Hepatocyte (in vitro differentiated cells): ENCODE measurements at regions not wholly inside any gene's neighbourhood (a gene's known extent, or its start where the extent isn't known, plus 50 kb on each side); places are given as distances from the start of the nearest gene placed in this dataset.

Source experiments
- EZH2 ChIP-seq: fragments of 200-600 bp; sonication (generic); IDR thresholded peaks from 2 replicates; pipeline ENCODE4 v1.6.1; 2016; ENCODE audit warnings: antibody characterized with exemption, mild to moderate bottlenecking, borderline replicate concordance
- EZH2phosphoT487 ChIP-seq: fragments of 200-600 bp; sonication (generic); IDR thresholded peaks from one replicate; pipeline ENCODE4 v1.6.1; 2018; ENCODE audit warnings: antibody characterized with exemption, mild to moderate bottlenecking, low read depth, moderate library complexity; ENCODE audit not compliant: unreplicated experiment, severe bottlenecking
- TF ChIP-seq, protein P1 (sequence below): fragments of 200-600 bp; sonication (generic); IDR thresholded peaks from 2 replicates; pipeline ENCODE4 v1.5.1; 2016; ENCODE audit warnings: antibody characterized with exemption, mild to moderate bottlenecking; ENCODE audit not compliant: poor library complexity

DNA sequence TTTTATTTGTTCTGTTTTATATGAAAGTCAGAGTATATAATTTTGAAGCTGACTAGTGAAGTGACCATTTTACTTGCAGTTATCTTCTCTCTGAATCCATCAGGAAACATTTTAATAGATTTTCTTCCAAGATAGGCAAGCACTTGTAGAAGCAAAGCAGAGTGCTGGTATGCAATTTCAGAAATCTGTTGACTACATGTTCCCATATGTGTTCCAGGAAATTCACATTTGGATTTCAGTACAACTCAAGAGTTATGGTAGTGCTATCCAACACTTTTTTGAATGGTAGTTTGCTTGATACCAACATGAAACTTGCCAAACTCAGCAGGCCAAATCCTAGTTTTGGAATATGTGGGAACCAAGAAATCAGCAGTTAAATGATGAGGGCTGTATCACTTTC is 94.0 kb downstream of the CENPW start:
- TF ChIP-seq, protein P1, sequence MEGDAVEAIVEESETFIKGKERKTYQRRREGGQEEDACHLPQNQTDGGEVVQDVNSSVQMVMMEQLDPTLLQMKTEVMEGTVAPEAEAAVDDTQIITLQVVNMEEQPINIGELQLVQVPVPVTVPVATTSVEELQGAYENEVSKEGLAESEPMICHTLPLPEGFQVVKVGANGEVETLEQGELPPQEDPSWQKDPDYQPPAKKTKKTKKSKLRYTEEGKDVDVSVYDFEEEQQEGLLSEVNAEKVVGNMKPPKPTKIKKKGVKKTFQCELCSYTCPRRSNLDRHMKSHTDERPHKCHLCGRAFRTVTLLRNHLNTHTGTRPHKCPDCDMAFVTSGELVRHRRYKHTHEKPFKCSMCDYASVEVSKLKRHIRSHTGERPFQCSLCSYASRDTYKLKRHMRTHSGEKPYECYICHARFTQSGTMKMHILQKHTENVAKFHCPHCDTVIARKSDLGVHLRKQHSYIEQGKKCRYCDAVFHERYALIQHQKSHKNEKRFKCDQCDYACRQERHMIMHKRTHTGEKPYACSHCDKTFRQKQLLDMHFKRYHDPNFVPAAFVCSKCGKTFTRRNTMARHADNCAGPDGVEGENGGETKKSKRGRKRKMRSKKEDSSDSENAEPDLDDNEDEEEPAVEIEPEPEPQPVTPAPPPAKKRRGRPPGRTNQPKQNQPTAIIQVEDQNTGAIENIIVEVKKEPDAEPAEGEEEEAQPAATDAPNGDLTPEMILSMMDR = no peak
- no peak for TF ChIP-seq EZH2phosphoT487
- TF ChIP-seq EZH2 = no peak
